Esophagus muscularis mucosa (tissue), 4 donors: ENCODE measurements at regions not wholly inside any gene's neighbourhood (a gene's known extent, or its start where the extent isn't known, plus 50 kb on each side); places are given as distances from the start of the nearest gene placed in this dataset.
A peak's percentile ranks its signal among the peaks of the same experiment; 100 is the strongest.

Source experiments
- DNase-seq: peaks from one replicate; pipeline ENCODE4 v3.0.0-alpha.2; 2017; ENCODE audit errors: extremely low spot score
- H3K27ac ChIP-seq, 4 donors: fragments of 200-600 bp; sonication (generic); replicated peaks in 1 of 4; 1 replicate in 3 of 4; 2 replicates in 1 of 4; pipeline ENCODE4 v1.5.1; 2016 to 2019; ENCODE audit warnings: mild to moderate bottlenecking in 1 of 4
- H3K27me3 ChIP-seq, 4 donors: fragments of 200-600 bp; sonication (generic); one replicate each; pipeline versions ENCODE4 v1.5.1 to v1.6.0; 2016 to 2019
- H3K36me3 ChIP-seq, 4 donors: fragments of 200-600 bp; sonication (generic); one replicate each; pipeline ENCODE4 v1.5.1; 2016 to 2019
- H3K4me1 ChIP-seq, 4 donors: fragments of 200-600 bp; sonication (generic); one replicate each; pipeline ENCODE4 v1.5.1; 2016 to 2019
- H3K4me3 ChIP-seq, 4 donors: fragments of 200-600 bp; sonication (generic); 1 replicate in 2 of 4; 2 replicates in 2 of 4; pipeline ENCODE4 v1.5.1; 2016 to 2019; ENCODE audit warnings: mild to moderate bottlenecking in 4 of 4, moderate library complexity in 1 of 4
- H3K9me3 ChIP-seq, 4 donors: fragments of 200-600 bp; sonication (generic); 1 replicate in 3 of 4; 2 replicates in 1 of 4; pipeline ENCODE4 v1.5.1; 2016 to 2019
- EP300 ChIP-seq: sonication (generic); formaldehyde crosslinking; IDR thresholded peaks from one replicate; pipeline ENCODE4 v1.6.1; 2017; ENCODE audit warnings: antibody characterized with exemption
- POLR2A ChIP-seq: fragments of 450-650 bp; IDR thresholded peaks from one replicate; pipeline ENCODE4 v1.6.1; 2017; ENCODE audit warnings: antibody characterized with exemption, moderate library complexity, mild to moderate bottlenecking, low read depth
- POLR2AphosphoS5 ChIP-seq, 2 donors: sonication (generic); formaldehyde crosslinking; IDR thresholded peaks; one replicate each; pipeline ENCODE4 v1.6.1; 2017; ENCODE audit warnings: antibody characterized with exemption in 2 of 2
- WGBS: methylation state at CpG from one replicate; pipeline ENCODE4 v1.1.5; 2018; 5-methylcytosine and 5-hydroxymethylcytosine counted together
- intact Hi-C: fragments of 100-400 bp; cut with DNase I; formaldehyde crosslinking; loops from one replicate; pipeline ENCODE4 v1.15.1; 2023
- TF ChIP-seq, protein P1 (sequence below), 3 experiments: fragments of 200-600 bp in 2 of 3; fragments of 450-650 bp in 1 of 3; sonication (generic) in 2 of 3; IDR thresholded peaks; one replicate each; pipeline ENCODE4 v1.5.1; 2017 to 2019; ENCODE audit warnings: antibody characterized with exemption in 3 of 3, mild to moderate bottlenecking in 2 of 3, moderate library complexity in 1 of 3

DNA sequence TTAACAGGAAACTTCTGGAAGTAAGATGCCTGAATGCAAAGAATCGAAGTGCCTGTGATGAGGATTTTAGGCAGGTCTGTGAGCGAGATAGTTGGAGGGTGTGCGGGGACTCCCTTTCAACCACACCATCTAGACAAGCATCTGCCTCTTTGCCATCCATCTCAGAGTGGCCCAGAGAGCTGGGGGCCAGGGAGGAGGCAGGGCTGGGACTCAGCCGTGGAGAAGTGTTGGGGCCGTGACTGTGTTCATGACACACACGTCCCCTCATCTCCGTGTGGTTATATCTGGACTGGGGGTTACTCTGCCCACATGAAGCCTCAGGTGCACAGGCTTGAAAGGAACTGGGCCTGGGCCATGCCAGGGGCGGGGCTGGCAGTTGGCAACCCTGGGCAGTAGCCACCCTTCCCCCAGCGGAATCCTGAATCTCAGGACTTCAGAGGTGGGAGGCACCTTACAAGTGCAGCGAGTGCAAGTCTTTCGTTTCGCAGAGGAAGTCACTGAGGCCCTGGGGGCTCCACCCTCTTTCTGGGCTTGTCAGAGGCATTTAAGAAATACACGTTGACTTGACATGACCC, 112.5 kb downstream of the SLC4A3 start:
- WGBS = 89% methylated on average over 9 of the region's 13 CpGs
- Histone ChIP-seq H3K4me3 (no peak overlapping the region), H3K27me3 (peaks cover 0 to 11% (median 0%) of the 10 kb centered on the region in 4 donors), H3K4me1 (peaks cover 11 to 18% (median 13%) of the 10 kb centered on the region in 4 donors), H3K9me3 (no peaks in the 10 kb centered on the region), H3K27ac (no peak overlapping the region), H3K36me3 (no peaks in the 10 kb centered on the region)
- peak; percentile 77 for DNase-seq
- TF ChIP-seq POLR2AphosphoS5 (IDR thresholded peaks at IDR 0.05) (no peak), POLR2A (no peak), EP300 (no peak)
- TF ChIP-seq, protein P1, sequence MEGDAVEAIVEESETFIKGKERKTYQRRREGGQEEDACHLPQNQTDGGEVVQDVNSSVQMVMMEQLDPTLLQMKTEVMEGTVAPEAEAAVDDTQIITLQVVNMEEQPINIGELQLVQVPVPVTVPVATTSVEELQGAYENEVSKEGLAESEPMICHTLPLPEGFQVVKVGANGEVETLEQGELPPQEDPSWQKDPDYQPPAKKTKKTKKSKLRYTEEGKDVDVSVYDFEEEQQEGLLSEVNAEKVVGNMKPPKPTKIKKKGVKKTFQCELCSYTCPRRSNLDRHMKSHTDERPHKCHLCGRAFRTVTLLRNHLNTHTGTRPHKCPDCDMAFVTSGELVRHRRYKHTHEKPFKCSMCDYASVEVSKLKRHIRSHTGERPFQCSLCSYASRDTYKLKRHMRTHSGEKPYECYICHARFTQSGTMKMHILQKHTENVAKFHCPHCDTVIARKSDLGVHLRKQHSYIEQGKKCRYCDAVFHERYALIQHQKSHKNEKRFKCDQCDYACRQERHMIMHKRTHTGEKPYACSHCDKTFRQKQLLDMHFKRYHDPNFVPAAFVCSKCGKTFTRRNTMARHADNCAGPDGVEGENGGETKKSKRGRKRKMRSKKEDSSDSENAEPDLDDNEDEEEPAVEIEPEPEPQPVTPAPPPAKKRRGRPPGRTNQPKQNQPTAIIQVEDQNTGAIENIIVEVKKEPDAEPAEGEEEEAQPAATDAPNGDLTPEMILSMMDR (IDR thresholded peaks at IDR 0.05) = no peak
- intact Hi-C loops = loop anchor here (5.0 kb wide), 1 partner anchor 1832 kb away; the partner anchor contains the start of gene EPHA4

DNA sequence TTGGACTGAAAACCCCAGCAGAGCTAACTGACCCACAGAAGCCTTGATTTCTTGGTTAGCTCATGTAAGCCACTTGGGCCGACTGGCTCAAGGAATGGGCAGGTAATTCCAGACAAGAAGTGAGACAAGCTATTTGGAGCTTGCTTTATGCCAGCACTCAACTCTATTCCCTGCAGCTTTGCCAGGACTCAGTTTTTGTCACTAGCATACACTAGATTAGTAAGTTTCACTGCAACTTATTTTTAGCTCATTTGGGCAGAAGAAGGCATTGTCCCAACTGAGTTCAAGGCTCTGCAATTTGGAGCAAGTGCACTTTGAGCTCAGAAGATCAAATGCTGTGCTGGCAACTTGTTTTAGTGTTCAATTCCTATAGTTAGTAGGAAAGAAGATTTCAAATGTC, 116.1 kb downstream of the SLC4A3 start:
- Histone ChIP-seq H3K27me3 (peaks cover 0 to 6% (median 0%) of the 10 kb centered on the region in 4 donors), H3K27ac (no peak overlapping the region), H3K4me1 (peaks cover 7 to 18% (median 13%) of the 10 kb centered on the region in 4 donors), H3K36me3 (no peaks in the 10 kb centered on the region), H3K9me3 (no peaks in the 10 kb centered on the region), H3K4me3 (no peak overlapping the region)
- TF ChIP-seq POLR2A = no peak
- TF ChIP-seq, protein P1 (IDR thresholded peaks at IDR 0.05) = no peak
- no peak for TF ChIP-seq POLR2AphosphoS5 (IDR thresholded peaks at IDR 0.05)
- no peak for TF ChIP-seq EP300
- intact Hi-C loops = no loop called here
- DNase-seq = no peak
- WGBS = 75% methylated on average over 1 of the region's 1 CpG

DNA sequence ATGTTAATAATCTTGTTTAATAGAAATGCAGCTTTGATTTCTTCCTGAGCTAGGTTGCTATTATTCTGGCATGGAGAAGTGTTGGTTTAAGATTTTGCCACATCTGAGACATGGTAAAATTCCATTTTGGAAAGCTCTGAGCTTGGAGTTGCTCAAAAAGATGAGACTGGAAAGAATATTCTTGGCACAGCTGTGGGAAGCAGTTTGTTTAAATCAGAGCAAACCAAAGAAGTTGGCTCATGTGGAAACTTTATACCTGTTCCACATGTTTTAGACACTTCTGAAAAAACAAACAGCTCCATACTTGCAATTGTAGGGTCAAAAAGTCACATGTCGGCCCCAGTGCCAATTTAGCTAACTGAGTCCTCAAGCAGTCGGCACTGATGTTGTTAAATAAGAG, 116.6 kb downstream of the SLC4A3 start:
- H3K27me3 ChIP-seq = peaks cover 0 to 6% (median 0%) of the 10 kb centered on the region in 4 donors
- WGBS = 41% methylated on average over 2 of the region's 2 CpGs
- no peak overlapping the region for H3K27ac ChIP-seq
- DNase-seq = no peak
- no peaks in the 10 kb centered on the region for H3K9me3 ChIP-seq
- H3K4me3 ChIP-seq = no peak overlapping the region
- H3K36me3 ChIP-seq = no peaks in the 10 kb centered on the region
- no peak for TF ChIP-seq POLR2AphosphoS5 (IDR thresholded peaks at IDR 0.05)
- TF ChIP-seq, protein P1 (IDR thresholded peaks at IDR 0.05) = no peak
- H3K4me1 ChIP-seq = peaks cover 7 to 18% (median 13%) of the 10 kb centered on the region in 4 donors
- intact Hi-C loops = no loop called here

DNA sequence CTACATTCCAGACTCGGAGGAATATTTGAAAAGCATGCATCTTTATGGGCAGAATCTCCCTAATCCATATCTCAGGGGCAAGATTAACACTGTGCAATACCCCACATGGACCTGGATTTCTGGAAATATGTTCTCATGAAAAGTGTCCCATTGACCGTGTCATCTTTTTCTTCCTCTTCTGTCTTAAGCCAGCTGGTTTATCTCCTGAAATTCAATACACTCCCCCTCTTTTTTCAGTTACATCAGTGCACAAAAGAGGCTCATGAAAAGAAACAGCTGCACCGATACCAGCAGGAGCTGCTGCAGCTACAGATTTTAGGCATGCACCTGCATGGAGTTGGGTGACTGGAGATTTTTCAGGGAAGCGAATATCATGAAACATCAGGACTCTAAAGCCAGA, 117.2 kb downstream of the SLC4A3 start:
- peaks cover 7 to 18% (median 13%) of the 10 kb centered on the region in 4 donors for H3K4me1 ChIP-seq
- TF ChIP-seq EP300 (no peak), POLR2AphosphoS5 (IDR thresholded peaks at IDR 0.05) (no peak), POLR2A (no peak)
- TF ChIP-seq, protein P1 (IDR thresholded peaks at IDR 0.05) = no peak
- no peak overlapping the region for H3K27ac ChIP-seq
- H3K4me3 ChIP-seq = no peak overlapping the region
- peaks cover 0 to 6% (median 0%) of the 10 kb centered on the region in 4 donors for H3K27me3 ChIP-seq
- H3K9me3 ChIP-seq = no peaks in the 10 kb centered on the region
- intact Hi-C loops = no loop called here
- WGBS = 38% methylated on average over 4 of the region's 4 CpGs
- no peak for DNase-seq
- H3K36me3 ChIP-seq = no peaks in the 10 kb centered on the region

DNA sequence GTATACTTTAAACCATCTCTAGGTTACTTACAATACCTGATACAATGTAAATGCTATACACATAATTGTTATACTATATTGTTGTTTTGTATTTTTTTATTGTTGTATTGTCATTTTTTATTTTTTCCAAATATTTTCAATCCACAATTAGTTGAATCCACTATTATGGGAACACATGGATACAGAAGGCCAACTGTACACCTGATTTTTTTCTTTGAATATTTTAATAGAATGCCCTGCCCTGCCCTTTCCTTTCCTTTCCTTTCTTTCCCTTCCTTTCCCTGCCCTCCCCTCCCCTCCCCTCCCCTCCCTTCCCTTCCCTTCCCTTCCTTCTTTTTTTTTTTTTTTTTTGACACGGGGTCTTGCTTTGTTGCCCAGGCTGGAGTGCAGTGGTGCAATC, 120.2 kb downstream of the SLC4A3 start:
- TF ChIP-seq, protein P1 (IDR thresholded peaks at IDR 0.05) = no peak
- TF ChIP-seq POLR2A (no peak), POLR2AphosphoS5 (IDR thresholded peaks at IDR 0.05) (no peak), EP300 (no peak)
- no peak for DNase-seq
- H3K27me3 ChIP-seq = no peaks in the 10 kb centered on the region
- no peaks in the 10 kb centered on the region for H3K36me3 ChIP-seq
- no peak overlapping the region for H3K27ac ChIP-seq
- H3K9me3 ChIP-seq = no peaks in the 10 kb centered on the region
- intact Hi-C loops = no loop called here
- H3K4me1 ChIP-seq = peaks cover 7 to 18% (median 13%) of the 10 kb centered on the region in 4 donors
- 92% methylated on average over 1 of the region's 1 CpG for WGBS
- H3K4me3 ChIP-seq = no peak overlapping the region
